ENCODE measurements at regions not wholly inside any gene's neighbourhood (a gene's known extent, or its start where the extent isn't known, plus 50 kb on each side); places are given as distances from the start of the nearest gene placed in this dataset.

- TF ChIP-seq CTCF (conservative IDR thresholded peaks at IDR 0.05; ENCODE audit: low read depth, low read length) (no peak), EZH2phosphoT487 (IDR thresholded peaks at IDR 0.05; ENCODE audit: borderline replicate concordance, low read length) (no peak), EZH2 (IDR thresholded peaks at IDR 0.05; ENCODE audit: low read length, unreplicated experiment) (no peak)
Observed at GRCh38 chr11:15758857-15759465, 597.4 kb downstream of the SOX6 start.
